ENCODE measurements at regions not wholly inside any gene's neighbourhood (a gene's known extent, or its start where the extent isn't known, plus 50 kb on each side); places are given as distances from the start of the nearest gene placed in this dataset.
A peak's percentile ranks its signal among the peaks of the same experiment; 100 is the strongest.

GRCh38 chr2:189254268-189254883 lies 74.8 kb upstream of the COL5A2 start:
- H3K4me3 ChIP-seq (ENCODE audit: control insufficient read depth, low read depth, low read length) = no peak overlapping the region
- TF ChIP-seq CTCF (IDR thresholded peaks at IDR 0.05; ENCODE audit: control insufficient read depth, insufficient read depth, low read depth, low read length, missing control alignments) = no peak
- DNase-seq (ENCODE audit: low read depth) = peak; percentile 78

GRCh38 chr2:189255711-189256110 lies 76.2 kb upstream of the COL5A2 start:
- no peak for DNase-seq (ENCODE audit: low read depth)
- no peak overlapping the region for H3K4me3 ChIP-seq (ENCODE audit: control insufficient read depth, low read depth, low read length)
- TF ChIP-seq CTCF (IDR thresholded peaks at IDR 0.05; ENCODE audit: control insufficient read depth, insufficient read depth, low read depth, low read length, missing control alignments) = no peak

- no peak overlapping the region for H3K4me3 ChIP-seq (ENCODE audit: control insufficient read depth, low read depth, low read length)
- DNase-seq (ENCODE audit: low read depth) = no peak
- TF ChIP-seq CTCF (IDR thresholded peaks at IDR 0.05; ENCODE audit: control insufficient read depth, insufficient read depth, low read depth, low read length, missing control alignments) = no peak
Observed at GRCh38 chr2:189258616-189259365, 79.2 kb upstream of the COL5A2 start.

GRCh38 chr2:189260361-189260814 lies 80.8 kb upstream of the COL5A2 start:
- no peak for DNase-seq (ENCODE audit: low read depth)
- no peak overlapping the region for H3K4me3 ChIP-seq (ENCODE audit: control insufficient read depth, low read depth, low read length)
- TF ChIP-seq CTCF (IDR thresholded peaks at IDR 0.05; ENCODE audit: control insufficient read depth, insufficient read depth, low read depth, low read length, missing control alignments) = no peak

GRCh38 chr2:189261431-189261841 lies 81.9 kb upstream of the COL5A2 start:
- DNase-seq (ENCODE audit: low read depth) = no peak
- TF ChIP-seq CTCF (IDR thresholded peaks at IDR 0.05; ENCODE audit: control insufficient read depth, insufficient read depth, low read depth, low read length, missing control alignments) = no peak
- no peak overlapping the region for H3K4me3 ChIP-seq (ENCODE audit: control insufficient read depth, low read depth, low read length)

GRCh38 chr2:189261916-189262315 lies 82.4 kb upstream of the COL5A2 start:
- TF ChIP-seq CTCF (IDR thresholded peaks at IDR 0.05; ENCODE audit: control insufficient read depth, insufficient read depth, low read depth, low read length, missing control alignments) = no peak
- H3K4me3 ChIP-seq (ENCODE audit: control insufficient read depth, low read depth, low read length) = no peak overlapping the region
- DNase-seq (ENCODE audit: low read depth) = no peak

Measured in AG09309 (cell line).